Activated CD4-positive, alpha-beta T cell treated with anti-CD3 and anti-CD28 coated beads, Interleukin-2, amount 10 ng/mL, durations not matched to agents 24 days and 14 days (primary cell): ENCODE measurements at regions not wholly inside any gene's neighbourhood (a gene's known extent, or its start where the extent isn't known, plus 50 kb on each side); places are given as distances from the start of the nearest gene placed in this dataset.

ENCODE experiments used
- DNase-seq: peaks from one replicate; pipeline ENCODE4 v3.0.0; 2022
- H3K27ac Mint-ChIP-seq: one replicate; pipeline ENCODE4 v1.8.0; 2022; ENCODE audit warnings: mild to moderate bottlenecking, mixed read lengths
- H3K27me3 Mint-ChIP-seq: one replicate; pipeline ENCODE4 v1.8.0; 2022; ENCODE audit warnings: mixed read lengths
- H3K36me3 Mint-ChIP-seq: one replicate; pipeline ENCODE4 v1.8.0; 2022; ENCODE audit warnings: low read depth, mild to moderate bottlenecking, mixed read lengths
- H3K4me1 Mint-ChIP-seq: one replicate; pipeline ENCODE4 v1.8.0; 2021; ENCODE audit warnings: mixed read lengths
- H3K4me3 Mint-ChIP-seq: one replicate; pipeline ENCODE4 v1.8.0; 2022; ENCODE audit warnings: mild to moderate bottlenecking, moderate library complexity, mixed read lengths
- H3K9me3 Mint-ChIP-seq: one replicate; pipeline ENCODE4 v1.8.0; 2021; ENCODE audit warnings: mixed read lengths
- intact Hi-C: fragments of 100-400 bp; cut with micrococcal nuclease; formaldehyde crosslinking; loops from one replicate; pipeline ENCODE4 v1.15.1; 2023

GRCh38 chr5:158164296-158165047 lies 305.5 kb upstream of the CLINT1 start:
- H3K4me1 Mint-ChIP-seq, result no peaks in the 10 kb centered on the region
- intact Hi-C loops, result no loop called here
- H3K27ac Mint-ChIP-seq, result no peak overlapping the region
- H3K27me3 Mint-ChIP-seq, result peaks cover 5% of the 10 kb centered on the region
- H3K4me3 Mint-ChIP-seq, result no peak overlapping the region
- no peaks in the 10 kb centered on the region for H3K36me3 Mint-ChIP-seq
- no peaks in the 10 kb centered on the region for H3K9me3 Mint-ChIP-seq
- DNase-seq, result no peak

GRCh38 chr5:158163451-158164295 lies 304.7 kb upstream of the CLINT1 start:
- intact Hi-C loops, result no loop called here
- no peak overlapping the region for H3K27ac Mint-ChIP-seq
- H3K36me3 Mint-ChIP-seq, result no peaks in the 10 kb centered on the region
- no peaks in the 10 kb centered on the region for H3K9me3 Mint-ChIP-seq
- H3K4me1 Mint-ChIP-seq, result no peaks in the 10 kb centered on the region
- no peak overlapping the region for H3K4me3 Mint-ChIP-seq
- H3K27me3 Mint-ChIP-seq, result peaks cover 5% of the 10 kb centered on the region
- no peak for DNase-seq

- Mint-ChIP-seq H3K36me3 (no peaks in the 10 kb centered on the region), H3K4me3 (no peak overlapping the region), H3K4me1 (no peaks in the 10 kb centered on the region), H3K27me3 (peaks cover 5% of the 10 kb centered on the region), H3K9me3 (no peaks in the 10 kb centered on the region), H3K27ac (no peak overlapping the region)
- intact Hi-C loops, result no loop called here
- DNase-seq, result no peak
These were observed 303.6 kb upstream of the CLINT1 start for GRCh38 chr5:158162479-158163034.

GRCh38 chr5:158162026-158162425 lies 303.1 kb upstream of the CLINT1 start:
- Mint-ChIP-seq H3K27ac (no peak overlapping the region), H3K9me3 (no peaks in the 10 kb centered on the region), H3K36me3 (no peaks in the 10 kb centered on the region), H3K4me1 (no peaks in the 10 kb centered on the region), H3K27me3 (peaks cover 5% of the 10 kb centered on the region), H3K4me3 (no peak overlapping the region)
- intact Hi-C loops, result no loop called here
- DNase-seq, result no peak

- no peaks in the 10 kb centered on the region for H3K36me3 Mint-ChIP-seq
These were observed 300.7 kb upstream of the CLINT1 start for GRCh38 chr5:158159621-158160020.

GRCh38 chr5:158155811-158156505 lies 297.0 kb upstream of the CLINT1 start:
- Mint-ChIP-seq H3K36me3 (no peaks in the 10 kb centered on the region), H3K27me3 (peaks cover 4% of the 10 kb centered on the region), H3K27ac (no peak overlapping the region), H3K9me3 (no peaks in the 10 kb centered on the region), H3K4me3 (no peak overlapping the region), H3K4me1 (no peaks in the 10 kb centered on the region)
- no peak for DNase-seq
- intact Hi-C loops, result no loop called here

More at GRCh38 chr5:158159621-158160020, 300.7 kb upstream of the CLINT1 start:
- Mint-ChIP-seq H3K4me3 (no peak overlapping the region), H3K27ac (no peak overlapping the region), H3K4me1 (no peaks in the 10 kb centered on the region), H3K27me3 (no peaks in the 10 kb centered on the region), H3K9me3 (no peaks in the 10 kb centered on the region)
- intact Hi-C loops, result no loop called here
- DNase-seq, result no peak

GRCh38 chr5:158155067-158155466 lies 296.1 kb upstream of the CLINT1 start:
- Mint-ChIP-seq H3K4me1 (no peaks in the 10 kb centered on the region), H3K36me3 (no peaks in the 10 kb centered on the region), H3K27ac (no peak overlapping the region), H3K4me3 (no peak overlapping the region), H3K9me3 (no peaks in the 10 kb centered on the region), H3K27me3 (peaks cover 4% of the 10 kb centered on the region)
- intact Hi-C loops, result no loop called here
- no peak for DNase-seq

- no peaks in the 10 kb centered on the region for H3K36me3 Mint-ChIP-seq
- DNase-seq, result no peak
- H3K27me3 Mint-ChIP-seq, result peaks cover 4% of the 10 kb centered on the region
- intact Hi-C loops, result no loop called here
- no peak overlapping the region for H3K4me3 Mint-ChIP-seq
- H3K9me3 Mint-ChIP-seq, result no peaks in the 10 kb centered on the region
- no peaks in the 10 kb centered on the region for H3K4me1 Mint-ChIP-seq
- H3K27ac Mint-ChIP-seq, result no peak overlapping the region
These were observed 295.5 kb upstream of the CLINT1 start for GRCh38 chr5:158154226-158155005.

- no peaks in the 10 kb centered on the region for H3K36me3 Mint-ChIP-seq
- H3K4me1 Mint-ChIP-seq, result no peaks in the 10 kb centered on the region
- no peak for DNase-seq
- intact Hi-C loops, result no loop called here
- H3K27ac Mint-ChIP-seq, result no peak overlapping the region
- no peak overlapping the region for H3K4me3 Mint-ChIP-seq
- H3K27me3 Mint-ChIP-seq, result peaks cover 4% of the 10 kb centered on the region
- no peaks in the 10 kb centered on the region for H3K9me3 Mint-ChIP-seq
These were observed 294.6 kb upstream of the CLINT1 start for GRCh38 chr5:158153508-158153907.

- intact Hi-C loops, result no loop called here
- no peak overlapping the region for H3K27ac Mint-ChIP-seq
- no peaks in the 10 kb centered on the region for H3K9me3 Mint-ChIP-seq
- DNase-seq, result no peak
- no peak overlapping the region for H3K4me3 Mint-ChIP-seq
- H3K27me3 Mint-ChIP-seq, result peaks cover 4% of the 10 kb centered on the region
- no peaks in the 10 kb centered on the region for H3K36me3 Mint-ChIP-seq
- no peaks in the 10 kb centered on the region for H3K4me1 Mint-ChIP-seq
These were observed 293.2 kb upstream of the CLINT1 start for GRCh38 chr5:158152136-158152535.

GRCh38 chr5:158147227-158147626 lies 288.3 kb upstream of the CLINT1 start:
- Mint-ChIP-seq H3K27me3 (no peaks in the 10 kb centered on the region), H3K4me1 (no peaks in the 10 kb centered on the region)

GRCh38 chr5:158145827-158146226 lies 286.9 kb upstream of the CLINT1 start:
- intact Hi-C loops, result no loop called here
- no peak for DNase-seq
- Mint-ChIP-seq H3K4me1 (no peaks in the 10 kb centered on the region), H3K4me3 (no peak overlapping the region), H3K27ac (no peak overlapping the region), H3K27me3 (no peaks in the 10 kb centered on the region), H3K36me3 (no peaks in the 10 kb centered on the region), H3K9me3 (no peaks in the 10 kb centered on the region)

More at GRCh38 chr5:158147227-158147626, 288.3 kb upstream of the CLINT1 start:
- Mint-ChIP-seq H3K9me3 (no peaks in the 10 kb centered on the region), H3K27ac (no peak overlapping the region), H3K36me3 (no peaks in the 10 kb centered on the region), H3K4me3 (no peak overlapping the region)
- no peak for DNase-seq
- intact Hi-C loops, result no loop called here

GRCh38 chr5:158143081-158143480 lies 284.1 kb upstream of the CLINT1 start:
- H3K4me3 Mint-ChIP-seq, result no peak overlapping the region
- no peaks in the 10 kb centered on the region for H3K27me3 Mint-ChIP-seq

More at GRCh38 chr5:158143081-158143480, 284.1 kb upstream of the CLINT1 start:
- Mint-ChIP-seq H3K36me3 (no peaks in the 10 kb centered on the region), H3K9me3 (no peaks in the 10 kb centered on the region), H3K27ac (no peak overlapping the region), H3K4me1 (no peaks in the 10 kb centered on the region)
- DNase-seq, result no peak
- intact Hi-C loops, result no loop called here
